Uterus (tissue), 2 donors: ENCODE measurements at regions not wholly inside any gene's neighbourhood (a gene's known extent, or its start where the extent isn't known, plus 50 kb on each side); places are given as distances from the start of the nearest gene placed in this dataset.

ENCODE experiments used
- POLR2A ChIP-seq, 2 donors: fragments of 450-650 bp; IDR thresholded peaks; one replicate each; pipeline ENCODE4 v1.6.1; 2016; ENCODE audit warnings: antibody characterized with exemption in 2 of 2, mild to moderate bottlenecking in 1 of 2, moderate library complexity in 1 of 2
- TF ChIP-seq, protein P1 (sequence below), 4 experiments: fragments of 200-600 bp in 2 of 4; fragments of 450-650 bp in 2 of 4; sonication (generic) in 2 of 4; IDR thresholded peaks; one replicate each; pipeline ENCODE4 v1.5.1; 2016 to 2019; ENCODE audit warnings: antibody characterized with exemption in 4 of 4, mild to moderate bottlenecking in 2 of 4, moderate library complexity in 1 of 4

- no peak for TF ChIP-seq POLR2A (IDR thresholded peaks at IDR 0.05)
- TF ChIP-seq, protein P1, sequence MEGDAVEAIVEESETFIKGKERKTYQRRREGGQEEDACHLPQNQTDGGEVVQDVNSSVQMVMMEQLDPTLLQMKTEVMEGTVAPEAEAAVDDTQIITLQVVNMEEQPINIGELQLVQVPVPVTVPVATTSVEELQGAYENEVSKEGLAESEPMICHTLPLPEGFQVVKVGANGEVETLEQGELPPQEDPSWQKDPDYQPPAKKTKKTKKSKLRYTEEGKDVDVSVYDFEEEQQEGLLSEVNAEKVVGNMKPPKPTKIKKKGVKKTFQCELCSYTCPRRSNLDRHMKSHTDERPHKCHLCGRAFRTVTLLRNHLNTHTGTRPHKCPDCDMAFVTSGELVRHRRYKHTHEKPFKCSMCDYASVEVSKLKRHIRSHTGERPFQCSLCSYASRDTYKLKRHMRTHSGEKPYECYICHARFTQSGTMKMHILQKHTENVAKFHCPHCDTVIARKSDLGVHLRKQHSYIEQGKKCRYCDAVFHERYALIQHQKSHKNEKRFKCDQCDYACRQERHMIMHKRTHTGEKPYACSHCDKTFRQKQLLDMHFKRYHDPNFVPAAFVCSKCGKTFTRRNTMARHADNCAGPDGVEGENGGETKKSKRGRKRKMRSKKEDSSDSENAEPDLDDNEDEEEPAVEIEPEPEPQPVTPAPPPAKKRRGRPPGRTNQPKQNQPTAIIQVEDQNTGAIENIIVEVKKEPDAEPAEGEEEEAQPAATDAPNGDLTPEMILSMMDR (IDR thresholded peaks at IDR 0.05), result no peak
Measured at GRCh38 chr22:48141301-48141700, 1378.9 kb downstream of the TBC1D22A start.
